B cell (primary cell): ENCODE measurements at regions not wholly inside any gene's neighbourhood (a gene's known extent, or its start where the extent isn't known, plus 50 kb on each side); places are given as distances from the start of the nearest gene placed in this dataset.

ENCODE experiments used
- CTCF ChIP-seq: fragments of 200-600 bp; IDR thresholded peaks from one replicate; pipeline ENCODE4 v1.8.0; 2022; ENCODE audit warnings: antibody characterized with exemption, mild to moderate bottlenecking
- EZH2 ChIP-seq: IDR thresholded peaks from 2 replicates; pipeline ENCODE4 v1.6.1; 2012; ENCODE audit warnings: borderline replicate concordance, low read depth, mild to moderate bottlenecking, moderate library complexity, low read length; ENCODE audit not compliant: insufficient read depth, poor library complexity, severe bottlenecking

- TF ChIP-seq EZH2 (no peak), CTCF (no peak)
Observed at GRCh38 chr16:52055381-52055780, 491.6 kb downstream of the TOX3 start.
